Activated T-helper 1 cell treated with Interleukin-2 at 50 U/mL for 16 hours (primary cell): ENCODE measurements at regions not wholly inside any gene's neighbourhood (a gene's known extent, or its start where the extent isn't known, plus 50 kb on each side); places are given as distances from the start of the nearest gene placed in this dataset.
"Not testable (repeated sequence)": the region's sequence is repeated elsewhere in the genome, so short reads cannot be mapped to it uniquely, and the experiment has no call there.

ENCODE experiments used
- DNase-seq: peaks from one replicate; pipeline ENCODE4 v3.0.0-alpha.2; 2020; ENCODE audit warnings: low read depth

- no peak for DNase-seq
Observed at GRCh38 chr5:168101352-168101751, 190.1 kb upstream of the WWC1 start.

GRCh38 chr5:168103018-168103417 lies 188.4 kb upstream of the WWC1 start:
- DNase-seq: not testable (repeated sequence)

- no peak for DNase-seq
Observed at GRCh38 chr5:168104350-168104749, 187.1 kb upstream of the WWC1 start.

- DNase-seq: no peak
Observed at GRCh38 chr5:168104811-168105481, 186.5 kb upstream of the WWC1 start.

GRCh38 chr5:168106008-168106761 lies 185.3 kb upstream of the WWC1 start:
- no peak for DNase-seq

GRCh38 chr5:168109441-168109840 lies 182.0 kb upstream of the WWC1 start:
- no peak for DNase-seq

- no peak for DNase-seq
Observed at GRCh38 chr5:168110384-168110783, 181.1 kb upstream of the WWC1 start.

GRCh38 chr5:168110870-168111832 lies 180.3 kb upstream of the WWC1 start:
- no peak for DNase-seq

- peak; percentile 1 for DNase-seq
Observed at GRCh38 chr5:168114444-168115017, 176.9 kb upstream of the WWC1 start.

- DNase-seq: no peak
Observed at GRCh38 chr5:168117469-168117868, 174.0 kb upstream of the WWC1 start.

GRCh38 chr5:168118042-168118668 lies 173.3 kb upstream of the WWC1 start:
- DNase-seq: no peak

- no peak for DNase-seq
Observed at GRCh38 chr5:168120401-168121137, 170.9 kb upstream of the WWC1 start.

- DNase-seq: no peak
Observed at GRCh38 chr5:168121138-168121494, 170.3 kb upstream of the WWC1 start.

GRCh38 chr5:168123631-168124528 lies 167.6 kb upstream of the WWC1 start:
- no peak for DNase-seq

- no peak for DNase-seq
Observed at GRCh38 chr5:168125445-168126199, 165.8 kb upstream of the WWC1 start.

- no peak for DNase-seq
Observed at GRCh38 chr5:168126606-168127005, 164.8 kb upstream of the WWC1 start.

GRCh38 chr5:168128111-168128510 lies 163.3 kb upstream of the WWC1 start:
- DNase-seq: no peak

- DNase-seq: no peak
Observed at GRCh38 chr5:168128557-168128956, 162.9 kb upstream of the WWC1 start.

- no peak for DNase-seq
Observed at GRCh38 chr5:168131519-168131918, 159.9 kb upstream of the WWC1 start.
